Activated CD4-positive, alpha-beta T cell treated with anti-CD3 and anti-CD28 coated beads, Interleukin-2, amount 50 U/mL, for 16 hours (primary cell): ENCODE measurements at regions not wholly inside any gene's neighbourhood (a gene's known extent, or its start where the extent isn't known, plus 50 kb on each side); places are given as distances from the start of the nearest gene placed in this dataset.
"Not testable (repeated sequence)": the region's sequence is repeated elsewhere in the genome, so short reads cannot be mapped to it uniquely, and the experiment has no call there.

Source experiments
- DNase-seq: peaks from one replicate; pipeline ENCODE4 v3.0.0-alpha.2; 2020

DNA sequence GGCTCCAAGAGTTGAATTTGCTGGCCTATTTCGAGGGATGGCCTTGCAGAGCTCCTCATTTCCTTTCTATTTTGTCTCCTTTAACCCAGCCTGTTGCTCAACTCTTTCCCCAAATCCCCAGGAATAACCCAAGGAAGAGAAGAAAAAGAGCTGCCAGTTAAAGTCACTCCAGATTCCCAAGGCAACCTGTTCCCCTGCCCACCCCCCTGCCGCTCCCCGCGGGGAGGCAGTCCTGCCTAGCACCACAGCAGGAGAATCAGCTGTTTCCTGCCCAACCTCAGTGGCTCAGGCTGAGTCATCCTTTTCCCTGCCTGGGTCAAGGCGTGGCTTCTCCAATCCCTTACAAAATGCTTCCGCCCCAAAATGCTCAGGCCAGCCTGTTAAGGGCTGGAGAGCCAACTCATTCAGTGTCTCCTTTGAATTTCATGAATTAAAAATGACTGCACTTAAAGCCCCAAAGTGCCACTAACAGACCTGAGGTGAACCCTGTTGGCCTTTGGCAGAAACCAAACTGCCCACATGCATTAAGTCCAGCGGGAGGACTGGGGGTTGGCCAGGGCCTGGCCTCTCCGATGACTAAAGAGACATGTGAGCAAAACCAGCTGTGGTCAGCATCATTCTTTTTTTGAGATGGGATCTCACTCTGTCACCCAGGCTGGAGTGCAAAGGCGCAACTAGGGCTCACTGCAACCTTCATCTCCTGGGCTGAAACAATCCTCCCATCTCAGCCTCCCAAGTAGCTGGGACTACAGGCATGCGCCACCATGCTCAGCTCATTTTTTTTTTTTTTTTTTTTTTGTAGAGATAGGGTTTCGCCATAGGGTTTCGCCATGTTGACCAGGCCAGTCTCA is 83.2 kb upstream of the KIF5B start:
- DNase-seq: peak; percentile 59

DNA sequence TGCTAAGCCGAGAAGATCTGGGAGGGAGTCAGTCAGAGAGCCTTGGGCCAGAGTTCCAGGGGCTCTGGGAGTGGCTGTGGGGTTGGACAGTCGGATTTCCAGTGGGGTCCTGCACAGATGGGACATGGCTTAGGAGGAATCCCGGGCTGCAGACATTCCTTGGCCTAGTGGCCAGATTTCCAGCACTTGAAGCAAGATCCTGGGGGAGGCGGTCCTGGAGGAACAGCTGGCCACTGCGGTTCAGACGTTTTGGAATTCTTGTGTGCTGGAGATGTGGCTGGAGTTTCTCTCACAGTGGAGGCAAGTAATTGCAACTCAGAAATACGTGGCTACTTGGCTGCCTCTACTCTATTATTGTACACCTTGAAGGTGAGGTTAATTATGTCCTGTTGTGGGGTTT is 80.7 kb upstream of the KIF5B start:
- DNase-seq: not testable (repeated sequence)

DNA sequence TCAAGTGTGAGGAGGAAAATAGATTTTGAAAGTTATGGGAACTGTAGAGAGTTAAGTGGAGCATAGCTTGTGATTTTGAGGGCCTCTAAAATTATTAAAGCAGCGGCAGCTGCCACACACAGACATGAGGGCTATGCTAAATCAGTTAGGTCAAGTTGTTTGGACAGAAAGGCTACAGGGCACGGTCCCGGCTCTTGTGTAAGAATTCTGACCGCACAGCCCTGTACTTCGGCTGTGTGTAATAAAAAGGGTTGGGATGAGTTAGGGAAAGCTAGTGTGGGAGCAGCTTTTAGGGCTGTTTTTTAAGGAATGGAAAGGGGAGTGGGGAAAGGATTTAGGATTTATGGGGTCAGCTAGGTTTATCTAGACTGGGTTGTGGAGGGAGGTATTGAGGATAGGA is 79.6 kb upstream of the KIF5B start:
- DNase-seq: not testable (repeated sequence)

DNA sequence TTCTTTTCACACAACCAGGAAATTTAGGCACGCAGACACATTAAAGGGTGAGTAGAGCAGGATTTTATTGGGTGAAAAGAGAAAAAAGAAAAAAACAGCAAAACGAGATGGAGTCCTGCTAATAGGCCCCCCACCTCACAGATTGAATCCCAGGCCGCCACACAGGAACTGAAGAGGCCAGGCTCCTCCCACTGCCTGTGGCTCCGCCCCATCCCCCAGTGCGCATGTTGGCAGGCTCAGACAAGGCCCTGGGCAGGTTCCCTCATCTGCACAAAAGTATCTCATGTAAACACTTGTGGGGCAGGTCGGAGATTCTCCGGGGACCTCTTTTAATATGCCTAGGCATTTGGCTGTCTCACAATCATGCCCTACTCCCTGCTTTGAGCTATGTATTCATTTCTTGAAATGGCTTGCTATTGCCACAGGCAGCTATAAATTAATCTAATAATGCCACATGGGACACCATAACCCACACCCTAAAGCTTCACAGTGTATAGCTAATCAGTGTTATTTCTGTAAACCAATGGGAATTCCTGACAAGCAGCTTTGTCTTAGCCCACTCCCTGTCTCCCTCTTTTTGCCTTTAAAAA is 76.2 kb upstream of the KIF5B start:
- DNase-seq: no peak

DNA sequence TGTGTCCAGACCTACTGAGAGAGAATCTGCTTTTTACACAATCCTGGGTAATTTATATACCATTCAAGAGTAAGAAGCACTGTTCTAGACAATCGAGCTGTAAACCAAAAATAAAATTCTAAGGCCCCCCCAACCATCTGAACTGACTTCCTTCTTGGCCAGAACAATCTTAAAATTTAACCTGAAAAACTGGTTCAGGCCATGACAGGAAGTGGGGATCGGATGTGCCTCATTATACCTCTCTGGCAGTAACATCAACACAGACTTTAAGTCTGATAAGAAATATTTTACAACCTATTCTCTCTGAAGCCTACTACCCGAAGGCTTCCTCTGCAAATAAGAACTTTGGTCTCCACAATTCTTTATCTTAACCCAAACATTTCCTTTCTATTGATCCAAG is 75.2 kb upstream of the KIF5B start:
- no peak for DNase-seq

DNA sequence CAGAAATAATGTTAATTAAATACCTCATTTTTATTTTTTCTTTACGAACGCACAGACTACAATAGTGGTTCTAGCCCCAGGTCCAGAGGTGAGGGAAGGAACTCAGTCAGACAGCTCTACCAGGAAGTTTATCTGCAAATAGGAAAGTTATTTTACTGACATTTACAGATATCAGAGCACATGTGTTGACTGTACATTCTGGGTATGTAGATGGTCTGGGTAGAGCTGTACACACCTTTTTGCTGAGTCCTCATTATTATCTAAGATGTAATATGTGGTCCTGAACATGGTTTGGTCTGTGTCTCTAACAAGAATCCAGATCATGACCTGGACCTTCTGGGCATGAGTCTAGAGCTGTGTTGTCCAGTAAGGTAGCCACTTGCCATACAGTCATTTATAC is 74.6 kb upstream of the KIF5B start:
- DNase-seq: no peak

DNA sequence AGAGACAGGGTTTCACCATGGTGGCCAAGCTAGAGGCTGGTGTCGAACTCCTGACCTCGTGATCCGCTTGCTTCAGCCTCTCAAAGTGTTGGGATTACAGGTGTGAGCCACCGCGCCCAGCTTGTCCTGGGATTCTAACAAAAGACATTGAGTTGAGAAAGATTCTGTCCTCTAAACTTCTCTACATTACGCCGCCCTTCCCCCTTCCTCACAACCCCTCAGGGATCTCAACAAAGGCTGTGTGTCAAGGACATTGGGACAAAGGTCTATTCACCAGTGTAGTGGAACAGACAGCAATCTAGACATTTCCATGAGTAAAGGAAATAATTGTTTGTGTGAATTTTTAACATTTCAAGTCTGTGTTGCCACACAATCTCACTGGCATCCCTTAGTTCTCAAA is 68.8 kb upstream of the KIF5B start:
- no peak for DNase-seq

DNA sequence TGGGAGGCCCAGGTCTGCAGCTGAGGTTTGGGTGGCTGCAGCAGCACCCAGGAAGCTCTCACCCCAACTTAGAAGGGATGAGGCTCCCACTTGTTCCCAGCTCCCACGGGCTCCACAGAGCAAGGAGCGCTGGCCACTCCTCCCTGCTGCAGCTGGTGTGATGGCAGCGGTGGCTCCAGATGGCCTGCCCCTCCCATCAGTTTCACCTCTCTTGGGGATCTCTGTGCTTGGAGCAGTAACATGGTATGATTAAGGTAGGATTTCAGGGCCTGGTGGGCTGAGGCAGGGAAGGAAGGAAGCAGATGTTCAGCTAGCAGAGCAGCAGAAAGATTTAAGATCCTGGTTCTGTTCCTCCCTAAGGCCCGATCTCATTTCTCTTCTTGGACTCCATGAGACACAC is 66.8 kb upstream of the KIF5B start:
- DNase-seq: no peak

DNA sequence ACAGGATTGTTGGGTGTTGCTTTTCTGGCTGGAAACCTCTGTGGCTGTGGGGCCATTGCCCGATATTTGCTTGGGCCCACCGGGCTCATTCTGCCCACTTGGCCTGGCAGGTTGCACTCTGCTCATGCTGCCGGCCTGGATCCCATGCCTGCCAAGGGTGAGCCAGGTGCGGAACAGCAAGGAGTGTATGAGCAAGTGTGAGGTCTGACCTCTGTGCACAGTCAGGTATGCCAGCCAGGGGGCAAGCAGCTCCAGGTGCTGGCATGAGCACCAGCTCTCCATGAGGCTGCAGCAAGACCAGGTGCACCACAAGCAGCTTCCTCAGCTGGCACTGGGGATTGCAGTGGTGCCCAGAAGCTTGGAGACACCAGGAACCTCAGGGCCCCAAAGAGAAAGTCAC is 65.4 kb upstream of the KIF5B start:
- no peak for DNase-seq

DNA sequence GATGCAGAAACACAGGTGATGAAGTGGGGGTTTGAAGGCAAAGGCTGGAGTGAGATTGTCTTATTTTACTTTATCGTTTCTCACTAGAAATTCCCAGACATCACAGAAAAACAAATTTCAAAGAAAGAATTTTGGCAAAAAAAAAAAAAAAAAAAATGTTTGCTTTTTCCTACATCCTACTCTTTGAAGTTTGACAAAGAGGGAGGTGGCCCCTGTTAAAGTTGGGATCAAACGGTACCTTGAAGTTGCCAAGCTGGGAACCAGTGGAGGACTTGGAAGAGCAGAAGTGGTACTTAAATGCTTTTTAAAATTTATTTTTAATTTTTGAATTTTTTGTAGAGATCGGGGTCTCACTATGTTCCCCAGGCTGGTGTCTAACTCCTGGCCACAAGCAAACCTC is 63.9 kb upstream of the KIF5B start:
- DNase-seq: no peak

DNA sequence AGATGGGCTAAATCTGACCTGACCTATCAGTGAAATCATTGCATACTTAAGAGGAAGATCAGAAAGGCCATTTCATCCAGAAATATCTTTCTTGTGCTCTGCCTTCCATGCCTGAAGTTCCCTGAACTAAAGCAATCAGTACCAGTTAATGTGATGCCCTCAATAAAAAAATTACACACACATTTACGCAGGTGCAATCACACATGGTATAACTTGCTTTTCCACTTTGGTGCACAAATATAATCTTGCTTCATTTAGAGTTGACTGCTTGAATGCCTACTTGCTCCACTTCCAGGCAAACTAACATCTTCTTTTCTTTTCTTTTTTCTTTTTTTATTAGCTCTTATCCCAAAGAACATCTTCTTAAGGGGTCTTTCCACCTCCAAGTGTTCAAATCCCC is 58.3 kb upstream of the KIF5B start:
- DNase-seq: no peak

DNA sequence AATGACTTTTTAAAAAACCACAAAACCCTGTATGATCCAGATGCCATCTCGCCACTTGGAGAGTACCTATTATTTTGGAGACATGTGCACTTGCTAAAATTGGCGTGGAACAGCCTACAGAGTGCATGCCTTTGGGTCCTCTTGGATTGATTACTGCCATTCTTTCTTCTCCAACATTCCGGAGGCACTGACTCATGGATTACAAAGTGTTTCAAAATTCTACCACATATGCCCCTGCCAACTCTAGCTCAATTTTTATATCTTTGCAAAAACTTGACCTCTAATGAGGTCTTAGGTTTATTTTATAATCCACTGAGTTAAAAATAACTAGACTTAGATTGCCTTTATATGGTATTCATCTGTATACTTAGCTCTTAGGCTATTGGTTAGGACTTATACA is 55.8 kb upstream of the KIF5B start:
- DNase-seq: no peak

DNA sequence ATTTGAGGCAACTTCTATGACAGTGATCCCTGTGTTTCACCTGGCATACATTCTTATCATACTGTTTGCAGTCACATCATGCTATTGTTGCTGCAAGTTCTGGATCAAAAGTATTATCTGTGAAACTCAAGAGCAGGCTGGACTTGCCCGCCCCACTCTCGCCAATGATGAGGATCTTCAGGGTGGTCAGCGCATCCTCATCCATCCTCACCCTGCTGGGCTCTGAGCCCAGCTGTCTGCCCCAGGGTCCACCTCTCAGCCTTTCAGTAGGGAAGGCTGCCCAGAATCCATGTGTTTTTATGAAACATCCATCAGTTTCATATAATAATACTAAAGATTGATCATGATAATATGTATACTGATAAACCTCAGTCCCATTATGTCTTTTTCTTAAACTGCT is 55.4 kb upstream of the KIF5B start:
- DNase-seq: no peak

DNA sequence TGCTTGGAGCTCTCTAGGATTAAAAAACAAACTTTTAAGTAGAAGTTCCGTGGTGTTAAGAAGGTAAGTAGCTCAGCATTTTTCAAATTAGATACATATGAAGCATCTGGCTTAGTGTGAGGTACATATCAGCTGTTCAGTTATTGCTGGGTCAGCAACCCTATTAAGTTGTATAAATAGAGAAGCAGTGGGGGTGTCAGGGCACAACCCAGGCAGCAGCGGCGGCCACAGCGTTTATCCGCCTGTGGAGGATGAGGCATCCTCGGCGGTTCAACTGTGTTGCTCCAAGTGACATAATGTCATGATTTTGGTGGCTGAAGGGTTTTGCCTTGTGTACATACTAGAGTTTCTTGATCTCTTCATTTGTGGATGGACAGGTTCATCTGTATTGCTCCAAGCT is 54.6 kb upstream of the KIF5B start:
- no peak for DNase-seq

DNA sequence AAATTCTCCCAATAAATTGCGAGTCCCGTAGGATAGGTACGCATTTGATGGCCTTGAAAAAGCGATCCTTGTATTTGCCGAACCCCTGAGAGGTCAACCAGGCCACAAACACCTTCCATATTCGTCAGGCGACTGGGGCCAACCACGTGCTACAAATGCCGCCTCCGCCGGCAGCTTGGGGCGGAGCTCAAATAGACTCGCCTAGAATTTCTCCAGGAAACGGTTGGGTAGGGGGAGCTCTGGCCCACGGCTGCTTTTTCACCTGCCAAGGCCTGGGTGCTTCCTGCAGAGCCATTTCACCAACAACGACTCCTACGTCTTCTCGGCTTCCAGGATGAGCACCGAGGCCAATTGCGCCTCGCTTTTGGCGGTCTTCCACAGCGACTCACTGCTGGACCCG is 53.4 kb upstream of the KIF5B start:
- no peak for DNase-seq
